Rectal smooth muscle tissue (tissue), 1 donor: ENCODE measurements at regions not wholly inside any gene's neighbourhood (a gene's known extent, or its start where the extent isn't known, plus 50 kb on each side); places are given as distances from the start of the nearest gene placed in this dataset.
"Not testable (repeated sequence)": the region's sequence is repeated elsewhere in the genome, so short reads cannot be mapped to it uniquely, and the experiment has no call there.

ENCODE experiments used
- H3K27ac ChIP-seq: one replicate; pipeline ENCODE4 v1.7.0; 2013; ENCODE audit warnings: low read depth, low read length, inconsistent platforms
- H3K27me3 ChIP-seq: one replicate; pipeline ENCODE4 v1.7.0; 2013; ENCODE audit warnings: low read length; ENCODE audit not compliant: control insufficient read depth, insufficient read depth
- H3K36me3 ChIP-seq: one replicate; pipeline ENCODE4 v1.7.0; 2013; ENCODE audit warnings: low read length; ENCODE audit not compliant: control insufficient read depth, insufficient read depth
- H3K4me1 ChIP-seq: one replicate; pipeline ENCODE4 v1.7.0; 2013; ENCODE audit warnings: low read length; ENCODE audit not compliant: control insufficient read depth, insufficient read depth
- H3K4me3 ChIP-seq: one replicate; pipeline ENCODE4 v1.7.0; 2013; ENCODE audit warnings: low read length
- H3K9ac ChIP-seq: one replicate; pipeline ENCODE4 v1.7.0; 2013; ENCODE audit warnings: low read length

GRCh38 chr6:168823397-168824212 lies 382.6 kb downstream of the SMOC2 start:
- Histone ChIP-seq H3K4me1 (no peaks in the 10 kb centered on the region), H3K36me3 (no peaks in the 10 kb centered on the region), H3K27ac (no peak overlapping the region), H3K4me3 (no peak overlapping the region), H3K27me3 (no peaks in the 10 kb centered on the region), H3K9ac (no peak overlapping the region)

- H3K27me3 ChIP-seq, result no peaks in the 10 kb centered on the region
- no peak overlapping the region for H3K27ac ChIP-seq
- no peak overlapping the region for H3K9ac ChIP-seq
- no peaks in the 10 kb centered on the region for H3K4me1 ChIP-seq
- no peaks in the 10 kb centered on the region for H3K36me3 ChIP-seq
- no peak overlapping the region for H3K4me3 ChIP-seq
These were observed 381.4 kb downstream of the SMOC2 start for GRCh38 chr6:168822376-168822775.

GRCh38 chr6:168819546-168819945 lies 378.6 kb downstream of the SMOC2 start:
- H3K27me3 ChIP-seq, result no peaks in the 10 kb centered on the region
- no peak overlapping the region for H3K9ac ChIP-seq
- no peak overlapping the region for H3K4me3 ChIP-seq
- no peak overlapping the region for H3K27ac ChIP-seq
- no peaks in the 10 kb centered on the region for H3K36me3 ChIP-seq
- no peaks in the 10 kb centered on the region for H3K4me1 ChIP-seq

- H3K4me1 ChIP-seq, result no peaks in the 10 kb centered on the region
- H3K27ac ChIP-seq, result no peak overlapping the region
- H3K4me3 ChIP-seq, result no peak overlapping the region
- H3K36me3 ChIP-seq, result no peaks in the 10 kb centered on the region
- no peaks in the 10 kb centered on the region for H3K27me3 ChIP-seq
- H3K9ac ChIP-seq, result no peak overlapping the region
These were observed 376.7 kb downstream of the SMOC2 start for GRCh38 chr6:168817558-168818159.

GRCh38 chr6:168815229-168815628 lies 374.2 kb downstream of the SMOC2 start:
- Histone ChIP-seq H3K9ac (no peak overlapping the region), H3K4me3 (no peak overlapping the region)

GRCh38 chr6:168808232-168808631 lies 367.2 kb downstream of the SMOC2 start:
- no peaks in the 10 kb centered on the region for H3K27me3 ChIP-seq
- no peak overlapping the region for H3K27ac ChIP-seq
- H3K4me1 ChIP-seq, result no peaks in the 10 kb centered on the region
- H3K9ac ChIP-seq, result no peak overlapping the region
- no peaks in the 10 kb centered on the region for H3K36me3 ChIP-seq
- no peak overlapping the region for H3K4me3 ChIP-seq

More at GRCh38 chr6:168815229-168815628, 374.2 kb downstream of the SMOC2 start:
- Histone ChIP-seq H3K36me3 (no peaks in the 10 kb centered on the region), H3K27ac (no peak overlapping the region), H3K27me3 (no peaks in the 10 kb centered on the region), H3K4me1 (no peaks in the 10 kb centered on the region)

- H3K27me3 ChIP-seq, result no peaks in the 10 kb centered on the region
- H3K36me3 ChIP-seq, result no peaks in the 10 kb centered on the region
- H3K4me1 ChIP-seq, result no peaks in the 10 kb centered on the region
- H3K9ac ChIP-seq, result no peak overlapping the region
- no peak overlapping the region for H3K4me3 ChIP-seq
- H3K27ac ChIP-seq, result no peak overlapping the region
These were observed 363.3 kb downstream of the SMOC2 start for GRCh38 chr6:168804331-168804730.

- Histone ChIP-seq H3K27me3 (no peaks in the 10 kb centered on the region), H3K9ac (no peak overlapping the region)
These were observed 362.9 kb downstream of the SMOC2 start for GRCh38 chr6:168803874-168804273.

GRCh38 chr6:168799067-168799466 lies 358.1 kb downstream of the SMOC2 start:
- H3K36me3 ChIP-seq, result no peaks in the 10 kb centered on the region

More at GRCh38 chr6:168803874-168804273, 362.9 kb downstream of the SMOC2 start:
- Histone ChIP-seq H3K36me3 (no peaks in the 10 kb centered on the region), H3K4me1 (no peaks in the 10 kb centered on the region), H3K4me3 (no peak overlapping the region), H3K27ac (no peak overlapping the region)

GRCh38 chr6:168796106-168796505 lies 355.1 kb downstream of the SMOC2 start:
- H3K27me3 ChIP-seq, result no peaks in the 10 kb centered on the region
- no peaks in the 10 kb centered on the region for H3K4me1 ChIP-seq
- H3K4me3 ChIP-seq, result no peak overlapping the region

More at GRCh38 chr6:168799067-168799466, 358.1 kb downstream of the SMOC2 start:
- Histone ChIP-seq H3K4me1 (no peaks in the 10 kb centered on the region), H3K27me3 (no peaks in the 10 kb centered on the region), H3K9ac (no peak overlapping the region), H3K27ac (no peak overlapping the region), H3K4me3 (no peak overlapping the region)

GRCh38 chr6:168795611-168796010 lies 354.6 kb downstream of the SMOC2 start:
- H3K27ac ChIP-seq, H3K27me3 ChIP-seq, H3K9ac ChIP-seq, H3K4me3 ChIP-seq, H3K36me3 ChIP-seq, H3K4me1 ChIP-seq: not testable (repeated sequence)

More at GRCh38 chr6:168796106-168796505, 355.1 kb downstream of the SMOC2 start:
- no peak overlapping the region for H3K27ac ChIP-seq
- H3K36me3 ChIP-seq, result no peaks in the 10 kb centered on the region
- H3K9ac ChIP-seq, result no peak overlapping the region

GRCh38 chr6:168794491-168794890 lies 353.5 kb downstream of the SMOC2 start:
- Histone ChIP-seq H3K36me3 (no peaks in the 10 kb centered on the region), H3K27me3 (no peaks in the 10 kb centered on the region), H3K9ac (no peak overlapping the region), H3K4me3 (no peak overlapping the region), H3K27ac (no peak overlapping the region), H3K4me1 (no peaks in the 10 kb centered on the region)

- Histone ChIP-seq H3K27me3 (no peaks in the 10 kb centered on the region), H3K27ac (no peak overlapping the region), H3K36me3 (no peaks in the 10 kb centered on the region), H3K4me3 (no peak overlapping the region), H3K9ac (no peak overlapping the region), H3K4me1 (no peaks in the 10 kb centered on the region)
These were observed 352.7 kb downstream of the SMOC2 start for GRCh38 chr6:168793649-168794048.
